ENCODE measurements at regions not wholly inside any gene's neighbourhood (a gene's known extent, or its start where the extent isn't known, plus 50 kb on each side); places are given as distances from the start of the nearest gene placed in this dataset.

GRCh38 chr4:167802463-167803212 lies 289.7 kb upstream of the ANXA10 start:
- H3K4me1 ChIP-seq (ENCODE audit: insufficient read depth, low read length), result no peaks in the 10 kb centered on the region
- no peak for TF ChIP-seq CTCF (IDR thresholded peaks at IDR 0.05; ENCODE audit: extremely low read depth, low read depth, low read length)

DNA sequence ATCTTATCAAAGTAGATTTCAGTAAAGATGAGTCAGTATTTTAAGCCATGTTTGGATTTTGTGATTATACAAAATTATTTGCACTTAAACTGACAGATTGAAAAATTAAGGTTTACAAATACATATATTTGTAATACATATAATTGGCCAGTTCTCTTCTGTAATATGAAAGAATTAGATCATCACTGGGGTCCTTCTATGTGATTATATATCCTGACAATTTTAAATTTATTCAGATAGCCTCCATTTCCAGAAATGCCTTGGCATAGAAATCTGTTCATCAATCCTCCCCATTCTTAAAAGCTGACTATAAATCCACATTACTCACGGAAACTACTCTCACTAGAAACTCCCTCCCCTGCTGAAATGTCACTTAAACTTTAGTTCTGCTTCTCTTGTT lies 280.4 kb upstream of the ANXA10 start:
- no peaks in the 10 kb centered on the region for H3K4me1 ChIP-seq (ENCODE audit: insufficient read depth, low read length)
- H3K9me3 ChIP-seq (ENCODE audit: low read depth, low read length), result peaks cover 4% of the 10 kb centered on the region
- no peak overlapping the region for H3K27ac ChIP-seq (ENCODE audit: low read depth, low read length)
- no peak overlapping the region for H2AFZ ChIP-seq (ENCODE audit: low read length)
- DNase-seq (ENCODE audit: insufficient read length, low spot score, missing footprints), result no peak
- no peak for TF ChIP-seq CTCF (IDR thresholded peaks at IDR 0.05; ENCODE audit: extremely low read depth, low read depth, low read length)
- no peak overlapping the region for H3K4me3 ChIP-seq (ENCODE audit: insufficient read depth, low read length)
- H3K4me2 ChIP-seq (ENCODE audit: insufficient read depth, low read length), result no peak overlapping the region
- H3K36me3 ChIP-seq (ENCODE audit: insufficient read depth, low read length), result no peaks in the 10 kb centered on the region
- no peaks in the 10 kb centered on the region for H3K27me3 ChIP-seq (ENCODE audit: insufficient read depth, low read length)
- no peaks in the 10 kb centered on the region for H4K20me1 ChIP-seq (ENCODE audit: insufficient read depth, low read length)
- no peaks in the 10 kb centered on the region for H3K79me2 ChIP-seq (ENCODE audit: insufficient read depth, low read length)

More at GRCh38 chr4:167802463-167803212, 289.7 kb upstream of the ANXA10 start:
- Histone ChIP-seq H3K4me2 (ENCODE audit: insufficient read depth, low read length) (no peak overlapping the region), H3K4me3 (ENCODE audit: insufficient read depth, low read length) (no peak overlapping the region), H4K20me1 (ENCODE audit: insufficient read depth, low read length) (no peaks in the 10 kb centered on the region), H3K79me2 (ENCODE audit: insufficient read depth, low read length) (no peaks in the 10 kb centered on the region), H2AFZ (ENCODE audit: low read length) (no peak overlapping the region), H3K9me3 (ENCODE audit: low read depth, low read length) (no peaks in the 10 kb centered on the region), H3K36me3 (ENCODE audit: insufficient read depth, low read length) (no peaks in the 10 kb centered on the region), H3K27ac (ENCODE audit: low read depth, low read length) (no peak overlapping the region), H3K27me3 (ENCODE audit: insufficient read depth, low read length) (no peaks in the 10 kb centered on the region)
- no peak for DNase-seq (ENCODE audit: insufficient read length, low spot score, missing footprints)

GRCh38 chr4:167826281-167826680 lies 266.1 kb upstream of the ANXA10 start:
- no peak overlapping the region for H3K4me2 ChIP-seq (ENCODE audit: insufficient read depth, low read length)
- H3K36me3 ChIP-seq (ENCODE audit: insufficient read depth, low read length), result no peaks in the 10 kb centered on the region

More at GRCh38 chr4:167826281-167826680, 266.1 kb upstream of the ANXA10 start:
- no peak for DNase-seq (ENCODE audit: insufficient read length, low spot score, missing footprints)
- Histone ChIP-seq H3K27me3 (ENCODE audit: insufficient read depth, low read length) (no peaks in the 10 kb centered on the region), H3K4me3 (ENCODE audit: insufficient read depth, low read length) (no peak overlapping the region), H3K9me3 (ENCODE audit: low read depth, low read length) (no peaks in the 10 kb centered on the region), H3K4me1 (ENCODE audit: insufficient read depth, low read length) (no peaks in the 10 kb centered on the region), H3K27ac (ENCODE audit: low read depth, low read length) (no peak overlapping the region), H3K79me2 (ENCODE audit: insufficient read depth, low read length) (no peaks in the 10 kb centered on the region), H4K20me1 (ENCODE audit: insufficient read depth, low read length) (no peaks in the 10 kb centered on the region), H2AFZ (ENCODE audit: low read length) (no peak overlapping the region)
- TF ChIP-seq CTCF (IDR thresholded peaks at IDR 0.05; ENCODE audit: extremely low read depth, low read depth, low read length), result no peak
